T-helper 17 cell (primary cell): ENCODE measurements at regions not wholly inside any gene's neighbourhood (a gene's known extent, or its start where the extent isn't known, plus 50 kb on each side); places are given as distances from the start of the nearest gene placed in this dataset.
"Not testable (repeated sequence)": the region's sequence is repeated elsewhere in the genome, so short reads cannot be mapped to it uniquely, and the experiment has no call there.

ENCODE experiments used
- ATAC-seq: fragments of 150-1000 bp; cut with Tn5 transposase; 2 replicates; pipeline ENCODE4 v1.10.0; 2021; ENCODE audit warnings: mild to moderate bottlenecking, moderate library complexity
- DNase-seq, 3 donors: peaks; one replicate each; pipeline versions ENCODE4 v3.0.0 to v3.0.0-alpha.2; 2020 to 2021
- H3K9me3 ChIP-seq: one replicate; pipeline ENCODE4 v1.7.0; 2013; ENCODE audit warnings: low read length, mild to moderate bottlenecking; ENCODE audit not compliant: control insufficient read depth, poor library complexity, severe bottlenecking
- H3K27ac Mint-ChIP-seq: one replicate; pipeline ENCODE4 v1.8.0; 2022; ENCODE audit warnings: mild to moderate bottlenecking, moderate library complexity, mixed read lengths
- H3K27me3 Mint-ChIP-seq: one replicate; pipeline ENCODE4 v1.8.0; 2022; ENCODE audit warnings: mixed read lengths
- H3K36me3 Mint-ChIP-seq: one replicate; pipeline ENCODE4 v1.8.0; 2022; ENCODE audit warnings: low read depth, mixed read lengths
- H3K4me1 Mint-ChIP-seq: one replicate; pipeline ENCODE4 v1.8.0; 2022; ENCODE audit warnings: mild to moderate bottlenecking, mixed read lengths
- H3K4me3 Mint-ChIP-seq: one replicate; pipeline ENCODE4 v1.8.0; 2022; ENCODE audit warnings: mild to moderate bottlenecking, moderate library complexity, mixed read lengths

DNA sequence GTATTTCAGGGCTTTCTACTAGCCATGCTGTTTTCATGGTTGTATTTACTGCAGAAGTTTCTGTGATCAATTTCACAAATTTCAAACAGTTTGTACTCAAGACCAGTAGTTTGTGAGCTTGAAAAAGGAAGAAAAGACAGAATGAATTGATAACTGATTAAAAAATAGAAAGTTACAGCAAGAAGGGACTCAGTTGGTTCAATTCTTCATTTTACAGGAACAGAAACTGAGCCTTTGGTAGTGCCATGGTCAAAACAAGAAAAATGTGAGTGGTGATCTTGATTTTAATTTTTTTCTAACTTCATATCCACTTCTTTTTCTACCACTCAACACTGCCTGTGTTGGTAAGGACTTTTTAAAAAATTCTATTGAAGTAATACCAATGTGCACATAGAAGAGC lies 206.6 kb upstream of the NREP start:
- no peaks in the 10 kb centered on the region for H3K9me3 ChIP-seq
- Mint-ChIP-seq H3K4me1 (no peaks in the 10 kb centered on the region), H3K27ac (no peak overlapping the region), H3K27me3 (peaks cover under 1% of the 10 kb centered on the region), H3K4me3 (no peak overlapping the region), H3K36me3 (no peaks in the 10 kb centered on the region)
- DNase-seq (no peak), ATAC-seq (no peak)

DNA sequence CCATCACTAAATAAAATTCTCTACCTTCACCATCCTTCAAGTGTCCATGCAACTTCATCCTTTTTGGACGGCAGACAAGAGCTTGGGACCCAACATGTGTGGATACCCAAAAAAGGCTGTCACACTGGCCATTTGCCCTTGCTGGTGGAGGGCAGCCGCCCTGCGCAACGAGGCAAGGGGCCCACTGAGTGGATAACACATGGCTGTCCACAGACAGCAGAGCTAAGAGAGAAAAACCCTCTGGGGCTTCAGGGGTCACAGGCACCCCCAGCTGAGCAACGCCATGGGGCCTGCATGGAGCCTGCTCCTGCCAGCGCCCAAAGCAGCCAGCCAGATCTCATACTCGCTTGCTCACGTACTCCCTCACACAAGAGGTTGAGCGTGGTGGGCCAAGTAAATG lies 205.9 kb upstream of the NREP start:
- no peak overlapping the region for H3K4me3 Mint-ChIP-seq
- DNase-seq = no peak
- no peak for ATAC-seq
- no peak overlapping the region for H3K27ac Mint-ChIP-seq
- H3K27me3 Mint-ChIP-seq = no peaks in the 10 kb centered on the region
- no peaks in the 10 kb centered on the region for H3K4me1 Mint-ChIP-seq
- no peaks in the 10 kb centered on the region for H3K9me3 ChIP-seq
- H3K36me3 Mint-ChIP-seq = no peaks in the 10 kb centered on the region

GRCh38 chr5:111961862-111962261 lies 204.9 kb upstream of the NREP start:
- Mint-ChIP-seq H3K27me3 (no peaks in the 10 kb centered on the region), H3K4me3 (peak overlapping the region; percentile 5), H3K36me3 (no peaks in the 10 kb centered on the region), H3K4me1 (no peaks in the 10 kb centered on the region), H3K27ac (no peak overlapping the region)
- DNase-seq (no peak), ATAC-seq (no peak)
- H3K9me3 ChIP-seq = no peaks in the 10 kb centered on the region

DNA sequence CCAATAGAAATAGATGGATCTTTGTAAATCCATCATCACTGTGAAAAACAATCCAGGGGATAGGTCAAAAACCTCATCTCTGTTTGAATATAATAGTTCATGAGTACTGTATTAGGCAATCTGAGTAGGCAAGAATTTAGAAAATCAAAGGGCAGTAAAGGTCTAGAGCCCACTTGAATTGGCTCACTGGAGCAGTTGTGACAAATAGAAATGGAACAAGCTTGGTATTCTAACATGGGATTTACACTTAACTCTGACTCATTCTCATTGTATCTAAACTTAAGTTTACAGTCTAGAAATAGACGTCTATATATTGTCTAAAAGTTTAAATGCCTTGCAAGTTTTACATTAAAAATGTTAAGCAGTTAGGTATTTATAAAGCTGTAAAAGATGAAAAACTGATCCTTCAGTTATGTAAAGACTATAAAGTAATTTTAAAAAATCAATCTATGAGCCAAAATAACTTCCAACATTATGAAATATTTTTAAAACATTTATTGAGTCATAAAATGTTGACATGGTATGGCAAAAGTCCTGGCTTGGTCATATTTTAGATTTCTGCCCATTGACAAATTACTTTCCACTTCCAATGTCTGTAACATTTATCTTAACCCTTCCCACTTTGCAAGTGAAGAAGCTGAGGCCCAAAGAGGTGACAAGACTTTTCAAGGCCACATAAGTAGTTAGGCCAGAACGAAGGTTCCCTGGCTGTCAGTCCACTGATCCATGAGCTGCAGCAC lies 203.7 kb upstream of the NREP start:
- no peaks in the 10 kb centered on the region for H3K36me3 Mint-ChIP-seq
- H3K27ac Mint-ChIP-seq = no peak overlapping the region
- ATAC-seq = no peak
- no peak for DNase-seq
- peaks cover 3% of the 10 kb centered on the region for H3K27me3 Mint-ChIP-seq
- H3K4me1 Mint-ChIP-seq = no peaks in the 10 kb centered on the region
- no peaks in the 10 kb centered on the region for H3K9me3 ChIP-seq
- H3K4me3 Mint-ChIP-seq = no peak overlapping the region

DNA sequence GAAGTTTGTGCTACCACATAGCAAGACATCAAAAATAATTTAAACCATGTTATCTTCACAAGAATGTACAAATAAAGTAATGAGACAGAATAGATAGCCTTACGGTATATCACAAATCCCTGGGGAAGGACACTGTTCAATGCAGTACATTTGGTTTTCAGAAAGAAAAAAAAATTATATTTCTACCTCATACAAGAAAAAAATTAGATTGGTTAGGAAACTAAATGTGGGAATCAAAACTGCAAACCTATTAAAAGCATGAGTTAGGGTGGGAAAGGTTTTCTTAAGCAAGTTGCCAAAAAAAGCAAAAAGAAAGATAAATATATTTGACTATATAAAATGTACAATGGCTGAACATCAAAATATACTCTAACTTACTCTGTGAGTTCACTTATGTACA lies 201.9 kb upstream of the NREP start:
- no peaks in the 10 kb centered on the region for H3K4me1 Mint-ChIP-seq
- no peak for DNase-seq
- no peak for ATAC-seq
- peaks cover 7% of the 10 kb centered on the region for H3K27me3 Mint-ChIP-seq
- H3K27ac Mint-ChIP-seq = no peak overlapping the region
- no peak overlapping the region for H3K4me3 Mint-ChIP-seq
- H3K9me3 ChIP-seq = no peaks in the 10 kb centered on the region
- no peaks in the 10 kb centered on the region for H3K36me3 Mint-ChIP-seq

DNA sequence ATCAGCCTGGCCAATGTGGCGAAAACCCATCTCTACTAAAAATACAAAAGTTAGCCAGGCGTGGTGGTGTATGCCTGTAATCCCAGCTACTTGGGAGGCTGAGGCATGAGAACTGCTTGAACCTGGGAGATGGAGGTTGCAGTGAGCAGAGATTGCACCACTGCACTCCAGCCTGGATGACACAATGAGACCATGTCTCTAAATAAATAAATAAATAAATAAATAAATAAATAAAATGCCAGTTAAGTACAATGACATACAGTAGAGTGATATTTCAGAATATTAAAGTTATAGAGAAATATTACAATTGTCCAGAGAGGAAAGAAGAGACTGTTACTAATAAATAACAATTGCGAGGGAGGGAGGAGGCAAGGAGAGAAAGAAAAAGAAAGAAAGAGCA lies 199.8 kb upstream of the NREP start:
- DNase-seq, H3K9me3 ChIP-seq, H3K27me3 Mint-ChIP-seq, H3K27ac Mint-ChIP-seq, H3K36me3 Mint-ChIP-seq, ATAC-seq, H3K4me3 Mint-ChIP-seq, H3K4me1 Mint-ChIP-seq: not testable (repeated sequence)

GRCh38 chr5:111954516-111955395 lies 197.8 kb upstream of the NREP start:
- Mint-ChIP-seq H3K27ac (no peak overlapping the region), H3K4me1 (no peaks in the 10 kb centered on the region), H3K27me3 (peaks cover 7% of the 10 kb centered on the region), H3K36me3 (no peaks in the 10 kb centered on the region), H3K4me3 (no peak overlapping the region)
- DNase-seq (no peak), ATAC-seq (no peak)
- H3K9me3 ChIP-seq = no peaks in the 10 kb centered on the region

DNA sequence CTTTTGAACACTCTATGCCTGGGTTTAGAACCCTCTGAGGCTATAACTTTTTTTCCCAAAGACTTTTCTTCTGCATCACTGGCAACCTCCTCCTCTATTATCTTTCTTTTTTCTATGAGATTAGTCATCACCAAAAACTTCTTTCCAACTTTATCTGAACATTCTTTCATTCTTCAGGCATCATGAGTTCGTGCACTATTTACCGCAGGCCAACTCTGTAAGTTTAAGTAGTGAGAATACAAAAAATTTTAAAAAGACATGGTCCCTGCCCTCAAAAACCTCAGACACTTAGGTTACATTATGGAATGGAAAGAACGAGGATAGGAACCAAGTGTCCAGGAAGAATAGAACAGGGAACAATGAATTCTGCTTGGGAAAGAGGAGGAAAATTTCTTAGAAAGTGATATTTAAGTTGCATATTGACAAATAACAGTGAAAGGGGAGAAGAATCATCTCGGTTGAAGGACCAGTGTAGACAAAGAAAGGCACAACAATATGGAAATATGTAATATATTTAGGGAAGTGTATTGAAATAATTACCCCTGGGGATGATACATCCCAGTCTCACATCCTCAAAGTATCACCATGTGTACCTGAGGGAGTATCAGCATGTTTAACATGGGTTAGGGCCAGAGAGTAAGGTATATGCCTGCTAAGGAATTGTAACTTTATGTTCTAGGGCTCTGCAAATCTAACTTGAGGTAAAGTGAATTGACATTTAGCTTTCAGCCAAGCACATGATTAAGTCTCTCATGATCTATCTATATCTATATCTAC lies 196.5 kb upstream of the NREP start:
- no peaks in the 10 kb centered on the region for H3K4me1 Mint-ChIP-seq

DNA sequence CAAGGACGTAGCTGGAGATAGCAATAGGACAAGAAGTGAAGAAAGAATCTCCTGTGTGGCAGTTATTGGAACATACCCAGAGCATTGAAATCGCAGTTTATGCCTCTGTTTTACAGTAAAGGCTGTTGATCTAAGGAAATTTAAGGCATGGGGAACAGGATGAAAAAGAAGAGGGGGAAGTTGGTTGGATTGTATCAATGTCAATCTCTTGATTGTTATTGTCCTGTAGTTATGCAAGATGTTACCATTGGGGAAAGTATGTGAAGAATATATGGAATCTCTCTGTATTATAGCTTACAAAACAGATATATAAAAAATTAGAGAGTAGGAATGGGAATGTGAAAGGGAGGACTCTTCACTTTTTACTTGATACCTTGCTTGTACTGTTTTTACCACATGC lies 195.6 kb upstream of the NREP start:
- no peaks in the 10 kb centered on the region for H3K4me1 Mint-ChIP-seq
- no peaks in the 10 kb centered on the region for H3K9me3 ChIP-seq
- no peaks in the 10 kb centered on the region for H3K36me3 Mint-ChIP-seq
- H3K4me3 Mint-ChIP-seq = no peak overlapping the region
- DNase-seq (no peak), ATAC-seq (no peak)
- no peak overlapping the region for H3K27ac Mint-ChIP-seq
- H3K27me3 Mint-ChIP-seq = peaks cover 13% of the 10 kb centered on the region

More for the DNA sequence above, 196.5 kb upstream of the NREP start:
- no peak for DNase-seq
- Mint-ChIP-seq H3K27me3 (peaks cover 10% of the 10 kb centered on the region), H3K27ac (no peak overlapping the region), H3K4me3 (no peak overlapping the region), H3K36me3 (no peaks in the 10 kb centered on the region)
- H3K9me3 ChIP-seq = no peaks in the 10 kb centered on the region
- ATAC-seq = no peak

DNA sequence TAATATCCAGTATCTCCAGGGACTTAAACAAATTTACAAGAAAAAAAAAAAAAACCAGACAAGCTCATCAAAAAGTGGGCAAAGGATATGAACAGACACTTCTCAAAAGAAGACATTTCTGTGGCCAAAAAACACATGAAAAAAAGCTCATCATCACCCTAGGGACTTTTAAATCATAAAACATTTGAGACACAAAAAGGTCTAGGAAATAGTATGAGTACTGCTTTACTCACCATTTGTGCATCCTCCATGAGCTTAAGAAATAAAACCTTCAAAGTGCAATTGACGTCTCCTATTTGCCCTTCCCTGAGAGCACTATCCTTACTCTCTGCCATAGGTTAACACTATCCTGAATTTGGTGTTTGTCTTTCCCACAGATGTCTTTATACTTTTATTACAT lies 193.7 kb upstream of the NREP start:
- Mint-ChIP-seq H3K36me3 (no peaks in the 10 kb centered on the region), H3K4me1 (no peaks in the 10 kb centered on the region), H3K27ac (no peak overlapping the region), H3K4me3 (no peak overlapping the region), H3K27me3 (peaks cover 10% of the 10 kb centered on the region)
- DNase-seq = no peak
- no peak for ATAC-seq
- no peaks in the 10 kb centered on the region for H3K9me3 ChIP-seq

- Mint-ChIP-seq H3K4me3 (no peak overlapping the region), H3K36me3 (no peaks in the 10 kb centered on the region), H3K4me1 (no peaks in the 10 kb centered on the region), H3K27ac (no peak overlapping the region), H3K27me3 (peaks cover 15% of the 10 kb centered on the region)
- no peaks in the 10 kb centered on the region for H3K9me3 ChIP-seq
- DNase-seq = no peak
- no peak for ATAC-seq
These were observed 191.3 kb upstream of the NREP start for GRCh38 chr5:111948092-111948841.

DNA sequence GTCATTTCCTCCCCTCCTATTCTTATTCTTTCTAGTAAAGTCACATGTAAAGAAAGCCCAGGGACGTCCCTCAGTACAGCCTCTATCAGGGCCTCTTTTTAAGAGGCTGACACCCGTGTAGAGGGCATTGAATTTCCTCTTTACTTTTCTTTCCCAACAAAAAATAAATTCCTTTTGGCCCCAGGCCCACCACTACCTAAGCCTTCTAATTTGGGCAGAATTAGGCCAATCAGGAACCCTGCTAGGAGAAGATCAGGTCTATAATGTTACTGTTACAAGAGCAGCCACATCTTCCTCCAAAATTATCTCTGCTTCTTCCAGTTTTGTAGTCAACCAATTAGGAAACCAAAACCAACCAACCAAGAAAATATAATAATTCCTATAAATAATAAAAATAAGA lies 189.6 kb upstream of the NREP start:
- no peak overlapping the region for H3K27ac Mint-ChIP-seq

DNA sequence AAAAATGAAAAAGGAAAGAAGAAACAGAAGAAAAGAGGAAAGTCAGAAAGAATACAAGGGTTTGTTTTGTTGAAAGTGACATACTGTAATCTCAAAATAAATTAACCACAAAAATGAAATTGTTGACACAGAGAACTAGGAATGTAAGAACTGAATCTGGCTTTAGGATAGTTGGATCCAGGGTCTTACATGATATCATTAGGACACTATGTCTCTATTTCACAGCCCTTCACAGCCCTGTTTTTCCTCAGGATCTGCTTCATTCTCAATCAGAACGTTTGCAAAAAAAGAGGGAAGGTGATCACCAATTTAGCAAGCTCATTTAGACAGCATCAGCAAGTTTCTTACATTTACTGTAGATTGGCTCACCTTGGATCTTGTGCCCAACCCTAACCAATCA lies 188.5 kb upstream of the NREP start:
- H3K4me3 Mint-ChIP-seq = no peak overlapping the region

More for the DNA sequence above, 189.6 kb upstream of the NREP start:
- no peaks in the 10 kb centered on the region for H3K4me1 Mint-ChIP-seq
- H3K36me3 Mint-ChIP-seq = no peaks in the 10 kb centered on the region
- ATAC-seq (no peak), DNase-seq (no peak)
- H3K4me3 Mint-ChIP-seq = no peak overlapping the region
- H3K9me3 ChIP-seq = no peaks in the 10 kb centered on the region
- H3K27me3 Mint-ChIP-seq = peaks cover 15% of the 10 kb centered on the region

More for the DNA sequence above, 188.5 kb upstream of the NREP start:
- DNase-seq (no peak), ATAC-seq (no peak)
- Mint-ChIP-seq H3K36me3 (no peaks in the 10 kb centered on the region), H3K4me1 (no peaks in the 10 kb centered on the region), H3K27me3 (peaks cover 15% of the 10 kb centered on the region), H3K27ac (no peak overlapping the region)
- H3K9me3 ChIP-seq = no peaks in the 10 kb centered on the region
